ENCODE measurements at regions not wholly inside any gene's neighbourhood (a gene's known extent, or its start where the extent isn't known, plus 50 kb on each side); places are given as distances from the start of the nearest gene placed in this dataset.

DNA sequence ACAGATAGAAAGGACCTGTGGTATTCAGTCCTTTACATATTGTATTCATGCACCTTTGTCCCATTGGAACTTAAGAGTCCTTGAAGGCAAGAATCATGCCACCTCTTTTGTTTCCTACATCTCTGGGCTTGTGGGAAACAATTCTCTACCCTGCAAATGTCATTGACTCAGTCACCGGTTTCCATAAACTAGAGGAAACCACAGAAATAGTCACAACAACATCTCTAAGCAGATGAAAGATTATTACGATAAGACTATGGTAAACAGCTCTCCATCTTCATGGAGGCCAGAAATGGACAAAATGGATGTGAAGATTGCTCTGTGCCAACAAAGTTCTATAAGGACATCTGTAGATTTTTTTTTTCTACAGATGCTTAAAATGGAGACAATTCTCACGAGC is 165.5 kb downstream of the PIK3R1 start:
- Histone ChIP-seq H3K27ac (ENCODE audit: low read depth in 1 of 2, low read length in 2 of 2) (no peak overlapping the region), H3K9me3 (ENCODE audit: control insufficient read depth in 1 of 2, insufficient read depth in 1 of 2, low read length in 2 of 2) (no peaks in the 10 kb centered on the region), H3K4me3 (ENCODE audit: low read length) (no peak overlapping the region), H3K36me3 (ENCODE audit: insufficient read depth, low read length) (no peaks in the 10 kb centered on the region), H3K4me1 (ENCODE audit: insufficient read depth, low read length) (peaks cover 36% of the 10 kb centered on the region), H3K27me3 (ENCODE audit: control insufficient read depth in 1 of 2, insufficient read depth in 2 of 2, low read length in 2 of 2) (no peaks in the 10 kb centered on the region)
- intact Hi-C loops (cut with DNase I, micrococcal nuclease): no loop called here
- no peak overlapping the region for H3K27ac Mint-ChIP-seq
- peaks cover 60% of the 10 kb centered on the region for H3K4me1 Mint-ChIP-seq (ENCODE audit: low read depth)
- POLR2A ChIA-PET: interaction anchor here (1.0 kb wide), 1 partner anchor 11 kb away, joined by 3 read pairs; no protein-coding TSS in a partner anchor
- DNase-seq (peak in 3 of 14 experiments; percentile 15 to 54 (median 25)), ATAC-seq (ENCODE audit: poor library complexity) (peak; percentile 71)
- TF ChIP-seq, protein P1, sequence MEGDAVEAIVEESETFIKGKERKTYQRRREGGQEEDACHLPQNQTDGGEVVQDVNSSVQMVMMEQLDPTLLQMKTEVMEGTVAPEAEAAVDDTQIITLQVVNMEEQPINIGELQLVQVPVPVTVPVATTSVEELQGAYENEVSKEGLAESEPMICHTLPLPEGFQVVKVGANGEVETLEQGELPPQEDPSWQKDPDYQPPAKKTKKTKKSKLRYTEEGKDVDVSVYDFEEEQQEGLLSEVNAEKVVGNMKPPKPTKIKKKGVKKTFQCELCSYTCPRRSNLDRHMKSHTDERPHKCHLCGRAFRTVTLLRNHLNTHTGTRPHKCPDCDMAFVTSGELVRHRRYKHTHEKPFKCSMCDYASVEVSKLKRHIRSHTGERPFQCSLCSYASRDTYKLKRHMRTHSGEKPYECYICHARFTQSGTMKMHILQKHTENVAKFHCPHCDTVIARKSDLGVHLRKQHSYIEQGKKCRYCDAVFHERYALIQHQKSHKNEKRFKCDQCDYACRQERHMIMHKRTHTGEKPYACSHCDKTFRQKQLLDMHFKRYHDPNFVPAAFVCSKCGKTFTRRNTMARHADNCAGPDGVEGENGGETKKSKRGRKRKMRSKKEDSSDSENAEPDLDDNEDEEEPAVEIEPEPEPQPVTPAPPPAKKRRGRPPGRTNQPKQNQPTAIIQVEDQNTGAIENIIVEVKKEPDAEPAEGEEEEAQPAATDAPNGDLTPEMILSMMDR (IDR thresholded peaks at IDR 0.05): no peak
- CTCF ChIA-PET: no interaction called here
- H3K4me3 Mint-ChIP-seq: no peak overlapping the region
- no peaks in the 10 kb centered on the region for H3K36me3 Mint-ChIP-seq (ENCODE audit: low read depth)
- H3K27me3 Mint-ChIP-seq: no peaks in the 10 kb centered on the region
- H3K9me3 Mint-ChIP-seq: no peaks in the 10 kb centered on the region

DNA sequence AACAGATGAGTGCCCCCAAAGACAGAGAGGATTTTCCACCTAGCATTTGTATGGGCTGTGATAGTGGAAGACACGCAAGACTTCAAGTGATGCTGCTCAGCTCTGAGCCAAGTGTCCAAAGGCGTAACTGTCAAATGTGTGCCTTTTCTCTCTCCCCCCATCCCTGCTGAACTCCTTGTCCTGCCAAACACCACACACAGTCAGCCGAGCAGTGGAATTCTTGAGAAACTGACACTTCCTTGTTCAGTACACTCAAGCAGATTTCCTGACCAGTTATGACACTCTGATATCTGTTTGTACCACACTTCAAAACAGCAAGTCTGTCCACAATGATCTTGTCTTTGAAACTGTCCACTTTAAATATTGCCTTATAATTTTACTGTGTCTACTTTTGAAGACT is 166.4 kb downstream of the PIK3R1 start:
- CTCF ChIA-PET: no interaction called here
- intact Hi-C loops (cut with DNase I, micrococcal nuclease): no loop called here
- POLR2A ChIA-PET: no interaction called here

DNA sequence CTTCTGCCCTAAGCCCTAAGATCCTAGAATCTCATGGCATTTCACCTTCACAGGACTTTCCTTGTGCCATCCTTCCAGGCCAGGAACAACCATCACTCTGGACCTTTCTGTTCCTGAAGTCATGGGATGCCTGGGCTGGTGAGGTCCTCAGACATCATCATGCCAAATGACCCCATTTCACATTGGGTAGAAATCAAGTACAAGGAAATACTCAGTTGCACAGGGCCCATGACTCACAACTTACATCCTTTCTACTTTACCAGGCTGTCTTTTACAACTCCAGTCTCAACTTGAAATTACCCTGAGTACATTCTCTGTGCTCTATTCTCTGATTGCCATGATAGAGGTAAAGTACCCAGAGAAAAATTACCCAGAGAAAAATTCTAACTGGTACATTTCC is 167.1 kb downstream of the PIK3R1 start:
- intact Hi-C loops (cut with DNase I, micrococcal nuclease): no loop called here
- no peak overlapping the region for H3K27ac ChIP-seq (ENCODE audit: low read depth in 1 of 2, low read length in 2 of 2)

More for the DNA sequence above, 166.4 kb downstream of the PIK3R1 start:
- Histone ChIP-seq H3K4me1 (ENCODE audit: insufficient read depth, low read length) (peaks cover 36% of the 10 kb centered on the region), H3K36me3 (ENCODE audit: insufficient read depth, low read length) (no peaks in the 10 kb centered on the region), H3K9me3 (ENCODE audit: control insufficient read depth in 1 of 2, insufficient read depth in 1 of 2, low read length in 2 of 2) (no peaks in the 10 kb centered on the region), H3K27me3 (ENCODE audit: control insufficient read depth in 1 of 2, insufficient read depth in 2 of 2, low read length in 2 of 2) (no peaks in the 10 kb centered on the region), H3K4me3 (ENCODE audit: low read length) (no peak overlapping the region), H3K27ac (ENCODE audit: low read depth in 1 of 2, low read length in 2 of 2) (no peak overlapping the region)
- ATAC-seq (ENCODE audit: poor library complexity) (no peak), DNase-seq (no peak)
- Mint-ChIP-seq H3K4me1 (ENCODE audit: low read depth) (peaks cover 55% of the 10 kb centered on the region), H3K36me3 (ENCODE audit: low read depth) (no peaks in the 10 kb centered on the region), H3K27ac (no peak overlapping the region), H3K9me3 (no peaks in the 10 kb centered on the region), H3K4me3 (no peak overlapping the region), H3K27me3 (no peaks in the 10 kb centered on the region)
- TF ChIP-seq, protein P1 (IDR thresholded peaks at IDR 0.05): no peak

More for the DNA sequence above, 167.1 kb downstream of the PIK3R1 start:
- peak overlapping the region; percentile 38 for H3K27ac Mint-ChIP-seq
- no peaks in the 10 kb centered on the region for H3K36me3 Mint-ChIP-seq (ENCODE audit: low read depth)
- Histone ChIP-seq H3K4me3 (ENCODE audit: low read length) (no peak overlapping the region), H3K27me3 (ENCODE audit: control insufficient read depth in 1 of 2, insufficient read depth in 2 of 2, low read length in 2 of 2) (no peaks in the 10 kb centered on the region), H3K9me3 (ENCODE audit: control insufficient read depth in 1 of 2, insufficient read depth in 1 of 2, low read length in 2 of 2) (no peaks in the 10 kb centered on the region), H3K36me3 (ENCODE audit: insufficient read depth, low read length) (no peaks in the 10 kb centered on the region), H3K4me1 (ENCODE audit: insufficient read depth, low read length) (peaks cover 34% of the 10 kb centered on the region)
- ATAC-seq (ENCODE audit: poor library complexity) (peak; percentile 45), DNase-seq (peak in 2 of 14 experiments; percentile 11 to 26)
- TF ChIP-seq, protein P1 (IDR thresholded peaks at IDR 0.05): no peak
- no peaks in the 10 kb centered on the region for H3K27me3 Mint-ChIP-seq
- H3K4me1 Mint-ChIP-seq (ENCODE audit: low read depth): peaks cover 52% of the 10 kb centered on the region
- H3K4me3 Mint-ChIP-seq: no peak overlapping the region
- ChIA-PET POLR2A (no interaction called here), CTCF (no interaction called here)
- H3K9me3 Mint-ChIP-seq: no peaks in the 10 kb centered on the region

Data from CD4-positive, alpha-beta T cell (primary cell).